Panc1 (cell line): ENCODE measurements at regions not wholly inside any gene's neighbourhood (a gene's known extent, or its start where the extent isn't known, plus 50 kb on each side); places are given as distances from the start of the nearest gene placed in this dataset.

Source experiments
- CTCF ChIP-seq: fragments of 450-650 bp; IDR thresholded peaks from 2 replicates; pipeline ENCODE4 v1.5.1; 2017; ENCODE audit warnings: mild to moderate bottlenecking
- POLR2AphosphoS5 ChIP-seq: IDR thresholded peaks from 2 replicates; pipeline ENCODE4 v1.6.1; 2012; ENCODE audit warnings: mild to moderate bottlenecking, low read depth, low read length, moderate library complexity
- REST ChIP-seq, 2 experiments: IDR thresholded peaks; 2 replicates each; pipeline ENCODE4 v1.6.1; 2011 to 2012; ENCODE audit warnings: low read depth in 2 of 2, control low read depth in 1 of 2, low read length in 1 of 2, mild to moderate bottlenecking in 1 of 2, moderate library complexity in 1 of 2; ENCODE audit not compliant: insufficient read depth in 1 of 2

- TF ChIP-seq CTCF, result no peak
- TF ChIP-seq REST (IDR thresholded peaks at IDR 0.05; ENCODE audit: insufficient read depth in 1 of 2, low read depth in 2 of 2, low read length in 1 of 2), result no peak
- no peak for TF ChIP-seq POLR2AphosphoS5
Measured at GRCh38 chr7:85681241-85681640, 494.4 kb upstream of the SEMA3D start.
